ENCODE measurements at regions not wholly inside any gene's neighbourhood (a gene's known extent, or its start where the extent isn't known, plus 50 kb on each side); places are given as distances from the start of the nearest gene placed in this dataset.

GRCh38 chr1:219813294-219813693 is 115.1 kb downstream of the SLC30A10 start:
- TF ChIP-seq SETDB1 (IDR thresholded peaks at IDR 0.05; ENCODE audit: insufficient read length, low read length) (no peak), SP3 (tag by site-specific recombination; IDR thresholded peaks at IDR 0.05) (no peak), ZNF701 (tag by site-specific recombination; IDR thresholded peaks at IDR 0.05) (no peak), ZFP37 (tag by site-specific recombination; IDR thresholded peaks at IDR 0.05) (no peak), ZNF449 (tag by site-specific recombination; IDR thresholded peaks at IDR 0.05) (no peak), ZNF629 (tag by site-specific recombination; IDR thresholded peaks at IDR 0.05) (no peak), ZSCAN23 (tag by site-specific recombination; IDR thresholded peaks at IDR 0.05) (no peak), GLIS1 (tag by site-specific recombination; IDR thresholded peaks at IDR 0.05) (no peak), ZNF133 (tag by site-specific recombination; IDR thresholded peaks at IDR 0.05) (no peak), ZNF302 (tag by site-specific recombination; IDR thresholded peaks at IDR 0.05; ENCODE audit: low read depth) (no peak), WT1 (tag by site-specific recombination; IDR thresholded peaks at IDR 0.05) (no peak), ZNF785 (tag by site-specific recombination; IDR thresholded peaks at IDR 0.05) (no peak), ZNF530 (tag by site-specific recombination; IDR thresholded peaks at IDR 0.05; ENCODE audit: low read depth) (no peak)
- TF ChIP-seq, protein P1, sequence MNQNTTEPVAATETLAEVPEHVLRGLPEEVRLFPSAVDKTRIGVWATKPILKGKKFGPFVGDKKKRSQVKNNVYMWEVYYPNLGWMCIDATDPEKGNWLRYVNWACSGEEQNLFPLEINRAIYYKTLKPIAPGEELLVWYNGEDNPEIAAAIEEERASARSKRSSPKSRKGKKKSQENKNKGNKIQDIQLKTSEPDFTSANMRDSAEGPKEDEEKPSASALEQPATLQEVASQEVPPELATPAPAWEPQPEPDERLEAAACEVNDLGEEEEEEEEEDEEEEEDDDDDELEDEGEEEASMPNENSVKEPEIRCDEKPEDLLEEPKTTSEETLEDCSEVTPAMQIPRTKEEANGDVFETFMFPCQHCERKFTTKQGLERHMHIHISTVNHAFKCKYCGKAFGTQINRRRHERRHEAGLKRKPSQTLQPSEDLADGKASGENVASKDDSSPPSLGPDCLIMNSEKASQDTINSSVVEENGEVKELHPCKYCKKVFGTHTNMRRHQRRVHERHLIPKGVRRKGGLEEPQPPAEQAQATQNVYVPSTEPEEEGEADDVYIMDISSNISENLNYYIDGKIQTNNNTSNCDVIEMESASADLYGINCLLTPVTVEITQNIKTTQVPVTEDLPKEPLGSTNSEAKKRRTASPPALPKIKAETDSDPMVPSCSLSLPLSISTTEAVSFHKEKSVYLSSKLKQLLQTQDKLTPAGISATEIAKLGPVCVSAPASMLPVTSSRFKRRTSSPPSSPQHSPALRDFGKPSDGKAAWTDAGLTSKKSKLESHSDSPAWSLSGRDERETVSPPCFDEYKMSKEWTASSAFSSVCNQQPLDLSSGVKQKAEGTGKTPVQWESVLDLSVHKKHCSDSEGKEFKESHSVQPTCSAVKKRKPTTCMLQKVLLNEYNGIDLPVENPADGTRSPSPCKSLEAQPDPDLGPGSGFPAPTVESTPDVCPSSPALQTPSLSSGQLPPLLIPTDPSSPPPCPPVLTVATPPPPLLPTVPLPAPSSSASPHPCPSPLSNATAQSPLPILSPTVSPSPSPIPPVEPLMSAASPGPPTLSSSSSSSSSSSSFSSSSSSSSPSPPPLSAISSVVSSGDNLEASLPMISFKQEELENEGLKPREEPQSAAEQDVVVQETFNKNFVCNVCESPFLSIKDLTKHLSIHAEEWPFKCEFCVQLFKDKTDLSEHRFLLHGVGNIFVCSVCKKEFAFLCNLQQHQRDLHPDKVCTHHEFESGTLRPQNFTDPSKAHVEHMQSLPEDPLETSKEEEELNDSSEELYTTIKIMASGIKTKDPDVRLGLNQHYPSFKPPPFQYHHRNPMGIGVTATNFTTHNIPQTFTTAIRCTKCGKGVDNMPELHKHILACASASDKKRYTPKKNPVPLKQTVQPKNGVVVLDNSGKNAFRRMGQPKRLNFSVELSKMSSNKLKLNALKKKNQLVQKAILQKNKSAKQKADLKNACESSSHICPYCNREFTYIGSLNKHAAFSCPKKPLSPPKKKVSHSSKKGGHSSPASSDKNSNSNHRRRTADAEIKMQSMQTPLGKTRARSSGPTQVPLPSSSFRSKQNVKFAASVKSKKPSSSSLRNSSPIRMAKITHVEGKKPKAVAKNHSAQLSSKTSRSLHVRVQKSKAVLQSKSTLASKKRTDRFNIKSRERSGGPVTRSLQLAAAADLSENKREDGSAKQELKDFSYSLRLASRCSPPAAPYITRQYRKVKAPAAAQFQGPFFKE (tag by site-specific recombination; IDR thresholded peaks at IDR 0.05; ENCODE audit: borderline replicate concordance) = no peak
- Histone ChIP-seq H3K4me1 (ENCODE audit: control insufficient read depth, insufficient read depth, low read length) (no peaks in the 10 kb centered on the region), H3K27ac (ENCODE audit: extremely low read depth, low read depth, low read length) (no peak overlapping the region), H3K4me3 (ENCODE audit: low read depth, low read length) (no peak overlapping the region), H3K9me3 (ENCODE audit: control insufficient read depth, insufficient read depth, low read depth, low read length) (no peaks in the 10 kb centered on the region), H3K36me3 (ENCODE audit: control insufficient read depth in 2 of 2, insufficient read depth in 1 of 2, low read length in 2 of 2) (no peaks in the 10 kb centered on the region)
- ChIA-PET POLR2A (no interaction called here), CTCF (interaction anchor here (0.5 to 2.6 kb wide), 23 partner anchors 8 to 1557 kb away, joined by 3 to 13 read pairs (median 4); no protein-coding TSS in a partner anchor)

GRCh38 chr1:219812491-219813203 is 115.7 kb downstream of the SLC30A10 start:
- CTCF ChIA-PET = interaction anchor here (0.5 to 2.6 kb wide), 35 partner anchors 8 to 1556 kb away, joined by 3 to 13 read pairs (median 3); no protein-coding TSS in a partner anchor
- Histone ChIP-seq H3K9me3 (ENCODE audit: control insufficient read depth, insufficient read depth, low read depth, low read length) (no peaks in the 10 kb centered on the region), H3K27ac (ENCODE audit: extremely low read depth, low read depth, low read length) (no peak overlapping the region), H3K4me3 (ENCODE audit: low read depth, low read length) (no peak overlapping the region), H3K36me3 (ENCODE audit: control insufficient read depth in 2 of 2, insufficient read depth in 1 of 2, low read length in 2 of 2) (no peaks in the 10 kb centered on the region), H3K4me1 (ENCODE audit: control insufficient read depth, insufficient read depth, low read length) (no peaks in the 10 kb centered on the region)
- POLR2A ChIA-PET = no interaction called here
- TF ChIP-seq, protein P2, sequence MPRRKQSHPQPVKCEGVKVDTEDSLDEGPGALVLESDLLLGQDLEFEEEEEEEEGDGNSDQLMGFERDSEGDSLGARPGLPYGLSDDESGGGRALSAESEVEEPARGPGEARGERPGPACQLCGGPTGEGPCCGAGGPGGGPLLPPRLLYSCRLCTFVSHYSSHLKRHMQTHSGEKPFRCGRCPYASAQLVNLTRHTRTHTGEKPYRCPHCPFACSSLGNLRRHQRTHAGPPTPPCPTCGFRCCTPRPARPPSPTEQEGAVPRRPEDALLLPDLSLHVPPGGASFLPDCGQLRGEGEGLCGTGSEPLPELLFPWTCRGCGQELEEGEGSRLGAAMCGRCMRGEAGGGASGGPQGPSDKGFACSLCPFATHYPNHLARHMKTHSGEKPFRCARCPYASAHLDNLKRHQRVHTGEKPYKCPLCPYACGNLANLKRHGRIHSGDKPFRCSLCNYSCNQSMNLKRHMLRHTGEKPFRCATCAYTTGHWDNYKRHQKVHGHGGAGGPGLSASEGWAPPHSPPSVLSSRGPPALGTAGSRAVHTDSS (tag by site-specific recombination; IDR thresholded peaks at IDR 0.05) = peak; percentile 31; the same call in 1 of the 2 replicates
- no peak for TF ChIP-seq ZNF175 (tag by site-specific recombination; IDR thresholded peaks at IDR 0.05)
- TF ChIP-seq ZNF148 (tag by site-specific recombination; IDR thresholded peaks at IDR 0.05; ENCODE audit: borderline replicate concordance) = no peak
- no peak for TF ChIP-seq YY2 (tag by site-specific recombination; IDR thresholded peaks at IDR 0.05)
- TF ChIP-seq ZNF354C (tag by site-specific recombination; IDR thresholded peaks at IDR 0.05; ENCODE audit: borderline replicate concordance, low read depth) = no peak
- no peak for TF ChIP-seq ZNF580 (tag by site-specific recombination; IDR thresholded peaks at IDR 0.05)
- no peak for TF ChIP-seq ZNF692 (tag by site-specific recombination; IDR thresholded peaks at IDR 0.05)
- no peak for TF ChIP-seq ZNF621 (tag by site-specific recombination; IDR thresholded peaks at IDR 0.05)
